GM13977 (cell line): ENCODE measurements at regions not wholly inside any gene's neighbourhood (a gene's known extent, or its start where the extent isn't known, plus 50 kb on each side); places are given as distances from the start of the nearest gene placed in this dataset.

Experiments used
- DNase-seq: peaks from one replicate; pipeline ENCODE4 v3.0.0; 2012; ENCODE audit warnings: low spot score
- CTCF ChIP-seq: IDR thresholded peaks from 2 replicates; pipeline ENCODE4 v1.5.1; 2012; ENCODE audit warnings: mild to moderate bottlenecking, control low read depth; ENCODE audit not compliant: insufficient read depth; ENCODE audit errors: extremely low read depth, missing control alignments
- in situ Hi-C: fragments of 300-500 bp; cut with MboI; formaldehyde crosslinking; loops from one replicate; pipeline ENCODE4 v1.12.0; 2022; ENCODE audit warnings: low sequenced_read_pairs, low pct_unique_long_range_greater_than_20kb, mixed read lengths, inconsistent platforms; ENCODE audit not compliant: unreplicated experiment

GRCh38 chr15:39205506-39206371, 375.1 kb upstream of the THBS1 start:
- in situ Hi-C loops = no loop called here
- no peak for TF ChIP-seq CTCF

GRCh38 chr15:39207532-39208115, 373.3 kb upstream of the THBS1 start:
- TF ChIP-seq CTCF = no peak
- DNase-seq = no peak
- in situ Hi-C loops = no loop called here

More at GRCh38 chr15:39205506-39206371, 375.1 kb upstream of the THBS1 start:
- DNase-seq = no peak

GRCh38 chr15:39208187-39208586, 372.7 kb upstream of the THBS1 start:
- in situ Hi-C loops = no loop called here

GRCh38 chr15:39209548-39210211, 371.2 kb upstream of the THBS1 start:
- in situ Hi-C loops = no loop called here
- TF ChIP-seq CTCF = no peak

More at GRCh38 chr15:39208187-39208586, 372.7 kb upstream of the THBS1 start:
- DNase-seq = no peak
- TF ChIP-seq CTCF = no peak

GRCh38 chr15:39211108-39211979, 369.5 kb upstream of the THBS1 start:
- no peak for TF ChIP-seq CTCF
- DNase-seq = no peak
- in situ Hi-C loops = no loop called here

More at GRCh38 chr15:39209548-39210211, 371.2 kb upstream of the THBS1 start:
- no peak for DNase-seq

- TF ChIP-seq CTCF = no peak
- no peak for DNase-seq
- in situ Hi-C loops = no loop called here
Measured at GRCh38 chr15:39213385-39213840, 367.5 kb upstream of the THBS1 start.
